ENCODE measurements at regions not wholly inside any gene's neighbourhood (a gene's known extent, or its start where the extent isn't known, plus 50 kb on each side); places are given as distances from the start of the nearest gene placed in this dataset.

DNA sequence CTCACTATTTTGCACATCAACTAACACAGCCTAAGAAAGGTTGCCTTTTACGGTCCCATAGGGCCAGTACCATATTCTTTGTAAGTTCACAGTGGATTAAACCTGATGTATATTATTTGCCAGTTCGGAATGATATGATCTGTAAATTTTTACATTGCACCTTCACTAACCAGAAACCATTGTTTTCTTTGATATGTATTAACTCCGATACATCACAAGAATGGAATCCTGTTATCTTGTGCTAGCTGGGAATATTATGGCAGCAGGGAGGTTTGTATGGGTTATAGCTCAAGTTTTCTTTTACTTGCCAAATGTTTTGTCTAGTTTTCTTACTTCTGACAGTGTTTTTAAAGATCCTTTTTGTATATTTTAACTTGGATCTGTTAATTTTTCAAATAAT lies 51.4 kb upstream of the S1PR1 start:
- no TSS peak for BruUV-seq (replicated peaks)
- Histone ChIP-seq H3K9me3 (ENCODE audit: low read length) (no peaks in the 10 kb centered on the region), H3K79me2 (ENCODE audit: insufficient read depth, low read depth, low read length) (no peaks in the 10 kb centered on the region), H4K20me1 (ENCODE audit: insufficient read depth, low read length) (no peaks in the 10 kb centered on the region), H3K27ac (ENCODE audit: low read depth, low read length, poor library complexity, severe bottlenecking) (no peak overlapping the region), H2AFZ (ENCODE audit: low read length) (no peak overlapping the region), H3K9me2 (ENCODE audit: insufficient read depth, low read length) (no peaks in the 10 kb centered on the region), H3K4me1 (ENCODE audit: insufficient read depth, low read length, poor library complexity, severe bottlenecking) (no peaks in the 10 kb centered on the region), H3K36me3 (ENCODE audit: insufficient read depth, low read length) (no peaks in the 10 kb centered on the region), H3K4me3 (ENCODE audit: low read depth, low read length, poor library complexity, severe bottlenecking) (no peak overlapping the region), H3K4me2 (ENCODE audit: low read length) (no peak overlapping the region)
- POLR2A ChIA-PET: no interaction called here
- intact Hi-C loops (cut with micrococcal nuclease; ENCODE audit: unreplicated experiment): no loop called here
- TF ChIP-seq EZH2phosphoT487 (IDR thresholded peaks at IDR 0.05; ENCODE audit: borderline replicate concordance, low read depth, low read length): no peak
- TF ChIP-seq, protein P1, sequence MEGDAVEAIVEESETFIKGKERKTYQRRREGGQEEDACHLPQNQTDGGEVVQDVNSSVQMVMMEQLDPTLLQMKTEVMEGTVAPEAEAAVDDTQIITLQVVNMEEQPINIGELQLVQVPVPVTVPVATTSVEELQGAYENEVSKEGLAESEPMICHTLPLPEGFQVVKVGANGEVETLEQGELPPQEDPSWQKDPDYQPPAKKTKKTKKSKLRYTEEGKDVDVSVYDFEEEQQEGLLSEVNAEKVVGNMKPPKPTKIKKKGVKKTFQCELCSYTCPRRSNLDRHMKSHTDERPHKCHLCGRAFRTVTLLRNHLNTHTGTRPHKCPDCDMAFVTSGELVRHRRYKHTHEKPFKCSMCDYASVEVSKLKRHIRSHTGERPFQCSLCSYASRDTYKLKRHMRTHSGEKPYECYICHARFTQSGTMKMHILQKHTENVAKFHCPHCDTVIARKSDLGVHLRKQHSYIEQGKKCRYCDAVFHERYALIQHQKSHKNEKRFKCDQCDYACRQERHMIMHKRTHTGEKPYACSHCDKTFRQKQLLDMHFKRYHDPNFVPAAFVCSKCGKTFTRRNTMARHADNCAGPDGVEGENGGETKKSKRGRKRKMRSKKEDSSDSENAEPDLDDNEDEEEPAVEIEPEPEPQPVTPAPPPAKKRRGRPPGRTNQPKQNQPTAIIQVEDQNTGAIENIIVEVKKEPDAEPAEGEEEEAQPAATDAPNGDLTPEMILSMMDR (conservative IDR thresholded peaks at IDR 0.05; ENCODE audit: low read length): no peak
- CTCF ChIA-PET (ENCODE audit: unreplicated experiment): no interaction called here
- no peak for DNase-seq (ENCODE audit: low spot score)

DNA sequence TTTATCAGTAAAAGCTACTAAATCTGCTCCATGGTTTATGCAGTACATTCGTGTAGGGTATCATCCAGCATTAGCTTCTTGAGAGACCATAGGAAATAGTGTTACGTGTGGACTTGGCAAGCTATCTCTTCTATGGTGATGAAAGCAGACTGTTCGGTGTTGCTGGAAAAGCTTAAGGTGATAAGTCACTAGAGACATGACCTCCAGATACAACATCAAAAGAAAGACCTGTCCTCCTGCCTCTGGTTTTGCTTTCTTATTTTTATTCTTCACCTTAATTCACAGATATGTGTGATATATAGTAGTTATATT lies 53.5 kb upstream of the S1PR1 start:
- CTCF ChIA-PET (ENCODE audit: unreplicated experiment): no interaction called here
- Histone ChIP-seq H2AFZ (ENCODE audit: low read length) (no peak overlapping the region), H3K9me3 (ENCODE audit: low read length) (no peaks in the 10 kb centered on the region), H3K36me3 (ENCODE audit: insufficient read depth, low read length) (no peaks in the 10 kb centered on the region), H3K79me2 (ENCODE audit: insufficient read depth, low read depth, low read length) (no peaks in the 10 kb centered on the region), H3K4me2 (ENCODE audit: low read length) (no peak overlapping the region), H3K4me3 (ENCODE audit: low read depth, low read length, poor library complexity, severe bottlenecking) (no peak overlapping the region), H3K27ac (ENCODE audit: low read depth, low read length, poor library complexity, severe bottlenecking) (no peak overlapping the region), H3K9me2 (ENCODE audit: insufficient read depth, low read length) (no peaks in the 10 kb centered on the region), H3K4me1 (ENCODE audit: insufficient read depth, low read length, poor library complexity, severe bottlenecking) (peaks cover 10% of the 10 kb centered on the region), H4K20me1 (ENCODE audit: insufficient read depth, low read length) (no peaks in the 10 kb centered on the region)
- DNase-seq (ENCODE audit: low spot score): no peak
- POLR2A ChIA-PET: interaction anchor here (1.0 kb wide), 1 partner anchor 39 kb away, joined by 3 read pairs; no protein-coding TSS in a partner anchor
- intact Hi-C loops (cut with micrococcal nuclease; ENCODE audit: unreplicated experiment): no loop called here
- no TSS peak for BruUV-seq (replicated peaks)
- TF ChIP-seq, protein P1 (conservative IDR thresholded peaks at IDR 0.05; ENCODE audit: low read length): no peak
- no peak for TF ChIP-seq EZH2phosphoT487 (IDR thresholded peaks at IDR 0.05; ENCODE audit: borderline replicate concordance, low read depth, low read length)

DNA sequence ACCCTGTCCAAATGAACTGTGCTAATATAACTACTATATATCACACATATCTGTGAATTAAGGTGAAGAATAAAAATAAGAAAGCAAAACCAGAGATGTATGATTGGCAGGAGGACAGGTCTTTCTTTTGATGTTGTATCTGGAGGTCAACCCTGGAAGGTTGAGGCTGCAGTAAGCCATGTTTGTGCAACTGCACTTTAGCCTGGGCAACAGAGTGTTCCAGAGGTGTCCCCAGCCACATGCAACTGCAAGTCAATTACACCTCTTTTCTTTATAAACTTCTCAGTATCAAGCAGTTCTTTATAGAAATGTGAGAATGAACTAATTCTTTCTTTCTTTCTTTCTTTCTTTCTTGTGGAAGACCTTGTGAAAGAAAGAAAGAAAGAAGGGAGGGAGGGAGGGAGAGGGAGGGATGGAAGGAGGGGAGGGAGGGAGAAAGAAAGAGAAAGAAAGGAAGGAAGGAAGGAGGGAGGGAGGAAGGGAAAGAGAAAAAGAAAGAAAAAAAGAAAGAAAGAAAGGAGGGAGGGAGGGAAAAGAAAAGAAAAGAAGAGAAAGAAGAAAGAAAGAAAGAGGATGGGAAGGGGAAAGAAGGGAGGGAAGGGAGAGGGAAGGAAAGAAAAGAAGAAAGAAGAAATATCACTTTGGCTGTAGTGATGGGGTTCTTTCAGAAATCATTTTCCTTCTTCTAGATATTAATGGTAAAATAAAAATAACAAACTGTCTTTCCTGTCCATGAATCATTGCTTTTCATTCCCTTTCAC lies 54.0 kb upstream of the S1PR1 start:
- Histone ChIP-seq H3K9me2 (ENCODE audit: insufficient read depth, low read length) (no peaks in the 10 kb centered on the region), H3K79me2 (ENCODE audit: insufficient read depth, low read depth, low read length) (no peaks in the 10 kb centered on the region), H2AFZ (ENCODE audit: low read length) (no peak overlapping the region), H3K36me3 (ENCODE audit: insufficient read depth, low read length) (no peaks in the 10 kb centered on the region), H4K20me1 (ENCODE audit: insufficient read depth, low read length) (no peaks in the 10 kb centered on the region), H3K27ac (ENCODE audit: low read depth, low read length, poor library complexity, severe bottlenecking) (no peak overlapping the region), H3K4me2 (ENCODE audit: low read length) (no peak overlapping the region), H3K4me1 (ENCODE audit: insufficient read depth, low read length, poor library complexity, severe bottlenecking) (peaks cover 10% of the 10 kb centered on the region), H3K4me3 (ENCODE audit: low read depth, low read length, poor library complexity, severe bottlenecking) (no peak overlapping the region), H3K9me3 (ENCODE audit: low read length) (no peaks in the 10 kb centered on the region)
- no peak for DNase-seq (ENCODE audit: low spot score)
- TF ChIP-seq, protein P1 (conservative IDR thresholded peaks at IDR 0.05; ENCODE audit: low read length): no peak
- no peak for TF ChIP-seq EZH2phosphoT487 (IDR thresholded peaks at IDR 0.05; ENCODE audit: borderline replicate concordance, low read depth, low read length)
- ChIA-PET POLR2A (no interaction called here), CTCF (ENCODE audit: unreplicated experiment) (no interaction called here)
- no TSS peak for BruUV-seq (replicated peaks)
- intact Hi-C loops (cut with micrococcal nuclease; ENCODE audit: unreplicated experiment): no loop called here
